Lower leg skin (tissue), 4 donors: ENCODE measurements at regions not wholly inside any gene's neighbourhood (a gene's known extent, or its start where the extent isn't known, plus 50 kb on each side); places are given as distances from the start of the nearest gene placed in this dataset.

Experiments
- DNase-seq, 2 donors: peaks; one replicate each; pipeline ENCODE4 v3.0.0-alpha.2; 2019; ENCODE audit warnings: low spot score in 2 of 2
- H3K4me3 ChIP-seq: fragments of 200-600 bp; sonication (generic); 2 replicates; pipeline ENCODE4 v1.5.1; 2017; ENCODE audit warnings: mild to moderate bottlenecking, low read depth; ENCODE audit not compliant: poor library complexity, severe bottlenecking
- POLR2A ChIP-seq, 2 donors: fragments of 450-650 bp; IDR thresholded peaks; one replicate each; pipeline ENCODE4 v1.6.1; 2016 to 2017; ENCODE audit warnings: antibody characterized with exemption in 2 of 2, mild to moderate bottlenecking in 1 of 2, moderate library complexity in 1 of 2
- WGBS, 2 donors: methylation state at CpG; one replicate each; pipeline ENCODE4 v1.1.5; 2018; 5-methylcytosine and 5-hydroxymethylcytosine counted together
- intact Hi-C: fragments of 100-400 bp; cut with DNase I; formaldehyde crosslinking; loops from one replicate; pipeline ENCODE4 v1.15.0; 2023; ENCODE audit warnings: low total_unique reads
- TF ChIP-seq, protein P1 (sequence below), 3 donors: fragments of 450-650 bp; IDR thresholded peaks; one replicate each; pipeline ENCODE4 v1.5.1; 2016; ENCODE audit warnings: antibody characterized with exemption in 3 of 3, mild to moderate bottlenecking in 3 of 3, moderate library complexity in 2 of 3

DNA sequence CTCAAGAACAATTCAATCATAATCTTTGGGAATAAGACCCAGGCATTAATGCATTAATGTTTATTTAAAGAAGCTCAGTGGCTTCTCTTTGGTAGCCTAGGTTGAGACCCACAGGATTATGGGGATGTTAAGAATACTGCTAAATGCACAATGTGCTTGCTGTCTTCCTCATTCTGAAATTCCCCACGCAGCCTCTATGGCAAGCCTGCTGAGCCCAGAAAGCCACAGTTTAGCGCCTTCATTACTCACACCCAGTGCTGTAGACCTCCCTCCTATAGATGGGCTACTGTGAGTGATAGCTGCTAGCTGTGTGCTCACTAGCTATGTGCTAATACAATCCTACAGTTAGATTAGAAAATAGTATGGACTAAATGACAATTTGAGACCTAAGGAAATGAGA, 90.6 kb downstream of the TNFSF13B start:
- WGBS, 2 donors: 74 to 76% methylated on average over 2 of the region's 2 CpGs
- H3K4me3 ChIP-seq: no peak overlapping the region
- no peak for DNase-seq
- intact Hi-C loops: no loop called here
- TF ChIP-seq, protein P1, sequence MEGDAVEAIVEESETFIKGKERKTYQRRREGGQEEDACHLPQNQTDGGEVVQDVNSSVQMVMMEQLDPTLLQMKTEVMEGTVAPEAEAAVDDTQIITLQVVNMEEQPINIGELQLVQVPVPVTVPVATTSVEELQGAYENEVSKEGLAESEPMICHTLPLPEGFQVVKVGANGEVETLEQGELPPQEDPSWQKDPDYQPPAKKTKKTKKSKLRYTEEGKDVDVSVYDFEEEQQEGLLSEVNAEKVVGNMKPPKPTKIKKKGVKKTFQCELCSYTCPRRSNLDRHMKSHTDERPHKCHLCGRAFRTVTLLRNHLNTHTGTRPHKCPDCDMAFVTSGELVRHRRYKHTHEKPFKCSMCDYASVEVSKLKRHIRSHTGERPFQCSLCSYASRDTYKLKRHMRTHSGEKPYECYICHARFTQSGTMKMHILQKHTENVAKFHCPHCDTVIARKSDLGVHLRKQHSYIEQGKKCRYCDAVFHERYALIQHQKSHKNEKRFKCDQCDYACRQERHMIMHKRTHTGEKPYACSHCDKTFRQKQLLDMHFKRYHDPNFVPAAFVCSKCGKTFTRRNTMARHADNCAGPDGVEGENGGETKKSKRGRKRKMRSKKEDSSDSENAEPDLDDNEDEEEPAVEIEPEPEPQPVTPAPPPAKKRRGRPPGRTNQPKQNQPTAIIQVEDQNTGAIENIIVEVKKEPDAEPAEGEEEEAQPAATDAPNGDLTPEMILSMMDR (IDR thresholded peaks at IDR 0.05): no peak
- no peak for TF ChIP-seq POLR2A (IDR thresholded peaks at IDR 0.05)

DNA sequence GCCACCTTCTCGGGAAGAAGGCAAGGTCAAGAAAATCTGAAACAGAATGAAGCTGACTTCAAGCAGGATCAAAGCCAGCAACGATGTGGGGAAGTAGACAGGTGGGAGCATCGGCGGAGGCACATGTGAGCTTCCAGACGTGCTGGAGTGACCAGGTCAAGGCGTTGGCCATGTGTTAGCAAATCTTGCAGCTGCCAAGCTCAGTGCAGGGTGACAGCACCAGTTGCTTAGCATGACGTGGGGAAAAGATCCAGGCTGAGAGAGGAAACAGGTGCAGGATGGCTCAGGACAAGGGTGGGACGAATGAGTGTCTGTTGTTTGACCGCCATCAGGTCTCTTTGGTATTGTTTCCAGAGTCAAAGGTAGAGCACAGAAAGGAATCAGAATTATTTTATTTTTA, 92.3 kb downstream of the TNFSF13B start:
- 61 to 73% methylated on average over 9 of the region's 9 CpGs for WGBS, 2 donors
- no peak overlapping the region for H3K4me3 ChIP-seq
- intact Hi-C loops: no loop called here
- TF ChIP-seq, protein P1 (IDR thresholded peaks at IDR 0.05): no peak
- TF ChIP-seq POLR2A (IDR thresholded peaks at IDR 0.05): no peak
- DNase-seq: no peak

DNA sequence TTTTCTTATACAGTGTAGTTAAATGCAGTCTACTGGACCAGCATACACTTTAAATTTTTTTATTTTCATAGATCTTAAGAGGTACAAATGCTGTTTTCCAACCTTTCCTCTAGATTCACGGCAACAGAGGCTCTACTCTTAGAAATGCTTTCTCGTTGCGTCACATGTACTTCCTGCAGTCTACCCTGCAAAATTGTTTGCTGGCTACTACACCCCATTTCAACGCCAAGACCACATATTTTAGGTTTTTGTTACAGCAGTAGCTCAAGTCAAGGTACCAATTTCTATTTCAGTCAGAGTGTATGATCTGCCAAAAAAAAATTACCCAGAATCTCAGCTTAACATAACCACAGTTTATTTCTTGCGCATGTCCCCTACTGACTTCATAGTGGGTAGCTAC, 94.1 kb downstream of the TNFSF13B start:
- DNase-seq: no peak
- TF ChIP-seq, protein P1 (IDR thresholded peaks at IDR 0.05): no peak
- TF ChIP-seq POLR2A (IDR thresholded peaks at IDR 0.05): no peak
- intact Hi-C loops: no loop called here
- WGBS, 2 donors: 82 to 84% methylated on average over 5 of the region's 5 CpGs
- no peak overlapping the region for H3K4me3 ChIP-seq

DNA sequence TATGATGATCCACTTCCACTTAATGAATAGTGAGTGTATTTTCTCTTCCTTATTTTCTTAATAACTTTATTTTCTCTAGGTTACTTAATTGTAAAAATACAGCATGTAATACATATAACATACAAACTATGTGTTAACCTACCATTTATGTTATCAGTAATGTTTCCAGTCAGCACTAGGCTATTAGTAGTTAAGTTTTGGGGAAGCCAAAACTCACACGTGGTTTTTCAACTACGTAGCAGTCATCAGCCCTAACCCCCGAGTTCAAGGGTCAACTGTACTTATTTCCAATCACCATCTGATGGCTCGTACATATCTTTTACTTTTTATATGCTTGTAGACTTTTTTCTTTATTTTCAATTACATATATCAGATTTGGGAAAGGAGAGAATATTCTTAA, 95.7 kb downstream of the TNFSF13B start:
- no peak for DNase-seq
- no peak for TF ChIP-seq POLR2A (IDR thresholded peaks at IDR 0.05)
- TF ChIP-seq, protein P1 (IDR thresholded peaks at IDR 0.05): no peak
- 48 to 53% methylated on average over 4 of the region's 4 CpGs for WGBS, 2 donors
- intact Hi-C loops: no loop called here
- H3K4me3 ChIP-seq: no peak overlapping the region

DNA sequence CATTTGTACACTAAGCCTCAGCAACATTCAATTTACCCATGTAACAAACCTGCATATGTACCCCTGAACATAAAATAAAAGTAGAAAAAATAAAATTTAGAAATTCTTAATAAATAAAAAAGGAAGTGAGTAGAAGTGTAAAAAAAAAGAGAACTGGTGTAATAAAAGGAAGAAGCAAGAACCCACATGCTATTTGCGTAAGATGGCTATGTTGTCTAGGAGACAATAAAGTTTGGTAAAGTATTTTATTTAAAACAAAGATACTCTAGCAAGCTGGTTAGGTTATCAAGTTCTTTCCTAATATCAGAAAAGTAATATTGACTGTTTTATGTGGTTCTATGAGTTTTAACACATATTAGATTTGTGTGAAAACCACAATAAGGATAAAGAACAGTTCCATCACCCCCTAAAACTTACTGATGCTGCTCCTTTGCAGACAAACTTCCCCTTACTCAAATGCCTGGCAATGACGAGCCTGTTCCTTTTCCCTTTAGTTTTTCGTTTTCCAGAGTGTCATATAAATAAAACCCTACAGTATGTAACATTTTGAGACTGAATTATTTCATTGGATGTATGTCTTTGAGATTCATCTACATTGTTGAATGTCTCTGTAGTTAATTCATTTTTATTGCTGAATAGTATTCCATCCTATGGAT, 98.9 kb downstream of the TNFSF13B start:
- DNase-seq: no peak
- TF ChIP-seq POLR2A (IDR thresholded peaks at IDR 0.05): no peak
- TF ChIP-seq, protein P1 (IDR thresholded peaks at IDR 0.05): no peak
- intact Hi-C loops: no loop called here
- no peak overlapping the region for H3K4me3 ChIP-seq
- 70 to 74% methylated on average over 3 of the region's 3 CpGs for WGBS, 2 donors

DNA sequence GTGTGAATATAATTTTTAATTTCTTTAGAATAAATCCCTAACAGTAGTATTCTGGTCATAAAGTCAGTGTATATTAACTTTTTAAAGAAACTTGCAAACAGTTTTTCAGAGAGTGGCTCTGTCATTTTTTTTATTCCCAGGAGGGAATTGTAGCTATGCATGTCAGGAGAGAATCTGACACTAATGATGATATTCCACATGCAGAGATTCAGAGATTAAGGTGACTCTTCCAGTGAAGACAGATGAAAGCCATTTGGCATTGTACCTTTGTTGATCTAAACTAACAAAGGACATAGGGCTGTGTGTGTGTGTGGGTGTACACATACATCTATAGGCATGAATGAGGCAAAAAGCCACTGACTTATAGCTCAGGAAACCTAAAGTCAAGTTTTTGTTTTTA, 99.9 kb downstream of the TNFSF13B start:
- no peak for DNase-seq
- no peak overlapping the region for H3K4me3 ChIP-seq
- TF ChIP-seq, protein P1 (IDR thresholded peaks at IDR 0.05): no peak
- TF ChIP-seq POLR2A (IDR thresholded peaks at IDR 0.05): no peak
- intact Hi-C loops: no loop called here
